VCaP (cell line): ENCODE measurements at regions not wholly inside any gene's neighbourhood (a gene's known extent, or its start where the extent isn't known, plus 50 kb on each side); places are given as distances from the start of the nearest gene placed in this dataset.
"Not testable (repeated sequence)": the region's sequence is repeated elsewhere in the genome, so short reads cannot be mapped to it uniquely, and the experiment has no call there.

ENCODE experiments used
- H3K27ac ChIP-seq: fragments of 450-650 bp; 2 replicates; pipeline ENCODE4 v1.5.1; 2017
- CTCF ChIP-seq: fragments of 450-650 bp; conservative IDR thresholded peaks from 2 replicates; pipeline ENCODE4 v1.5.1; 2017; ENCODE audit warnings: mild to moderate bottlenecking, moderate library complexity

- H3K27ac ChIP-seq: no peak overlapping the region
- no peak for TF ChIP-seq CTCF
These were observed 180.0 kb upstream of the MMADHC start for GRCh38 chr2:149767516-149767974.

- H3K27ac ChIP-seq: no peak overlapping the region
- TF ChIP-seq CTCF: no peak
These were observed 178.8 kb upstream of the MMADHC start for GRCh38 chr2:149766339-149766738.

GRCh38 chr2:149765636-149766035 is 178.1 kb upstream of the MMADHC start:
- H3K27ac ChIP-seq: no peak overlapping the region
- TF ChIP-seq CTCF: no peak

GRCh38 chr2:149765003-149765402 is 177.4 kb upstream of the MMADHC start:
- TF ChIP-seq CTCF: no peak
- H3K27ac ChIP-seq: no peak overlapping the region

GRCh38 chr2:149763358-149763757 is 175.8 kb upstream of the MMADHC start:
- TF ChIP-seq CTCF: no peak
- H3K27ac ChIP-seq: no peak overlapping the region

GRCh38 chr2:149761611-149762010 is 174.0 kb upstream of the MMADHC start:
- TF ChIP-seq CTCF: no peak
- no peak overlapping the region for H3K27ac ChIP-seq

- H3K27ac ChIP-seq: not testable (repeated sequence)
These were observed 171.8 kb upstream of the MMADHC start for GRCh38 chr2:149759382-149759781.

- H3K27ac ChIP-seq: not testable (repeated sequence)
These were observed 167.1 kb upstream of the MMADHC start for GRCh38 chr2:149754722-149755121.

GRCh38 chr2:149747456-149747855 is 159.9 kb upstream of the MMADHC start:
- H3K27ac ChIP-seq: no peak overlapping the region
- no peak for TF ChIP-seq CTCF
